Activated T-helper 2 cell treated with anti-CD3 and anti-CD28 coated beads, Interferon-gamma antibody, Interleukin-2, Interleukin-4, amounts not matched to agents 10 μg/mL and 5 μg/mL and 100 μg/mL, durations not matched to agents 14 hours and 24 hours and 36 hours (primary cell): ENCODE measurements at regions not wholly inside any gene's neighbourhood (a gene's known extent, or its start where the extent isn't known, plus 50 kb on each side); places are given as distances from the start of the nearest gene placed in this dataset.

ENCODE experiments used
- DNase-seq: peaks from one replicate; pipeline ENCODE4 v3.0.0; 2021; ENCODE audit warnings: low spot score
- H3K27ac Mint-ChIP-seq: one replicate; pipeline ENCODE4 v1.8.0; 2021; ENCODE audit warnings: mixed read lengths
- H3K27me3 Mint-ChIP-seq: one replicate; pipeline ENCODE4 v1.8.0; 2021; ENCODE audit warnings: low read depth, mixed read lengths
- H3K36me3 Mint-ChIP-seq: one replicate; pipeline ENCODE4 v1.8.0; 2021; ENCODE audit warnings: low read depth, mixed read lengths
- H3K4me1 Mint-ChIP-seq: one replicate; pipeline ENCODE4 v1.8.0; 2021; ENCODE audit warnings: low read depth, mixed read lengths
- H3K4me3 Mint-ChIP-seq: one replicate; pipeline ENCODE4 v1.8.0; 2021; ENCODE audit warnings: low read depth, mild to moderate bottlenecking, moderate library complexity, mixed read lengths
- H3K9me3 Mint-ChIP-seq: one replicate; pipeline ENCODE4 v1.8.0; 2021; ENCODE audit warnings: mixed read lengths
- intact Hi-C: fragments of 100-400 bp; cut with micrococcal nuclease; formaldehyde crosslinking; loops from one replicate; pipeline ENCODE4 v1.15.1; 2023

DNA sequence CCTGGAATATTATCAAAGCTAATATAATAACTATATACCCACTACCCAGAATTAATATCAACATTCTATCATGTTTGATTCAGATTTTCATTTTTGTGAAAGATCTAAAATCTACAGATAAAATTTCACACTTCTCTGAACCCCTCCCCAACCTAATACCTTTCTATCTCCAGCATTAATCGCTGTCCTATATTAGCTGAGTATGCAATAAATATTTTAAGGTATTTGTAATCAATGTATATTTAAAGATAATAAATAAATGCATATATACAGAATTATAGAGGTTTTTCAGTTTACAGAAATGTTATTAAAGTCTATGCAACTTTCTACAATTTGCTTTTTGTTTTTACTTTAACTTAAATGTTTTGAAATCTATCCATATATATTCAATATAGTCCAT lies 156.7 kb upstream of the NRSN1 start:
- Mint-ChIP-seq H3K4me3 (no peak overlapping the region), H3K36me3 (no peaks in the 10 kb centered on the region), H3K27ac (no peak overlapping the region), H3K4me1 (no peaks in the 10 kb centered on the region), H3K27me3 (no peaks in the 10 kb centered on the region), H3K9me3 (no peaks in the 10 kb centered on the region)
- DNase-seq: no peak
- intact Hi-C loops: no loop called here

DNA sequence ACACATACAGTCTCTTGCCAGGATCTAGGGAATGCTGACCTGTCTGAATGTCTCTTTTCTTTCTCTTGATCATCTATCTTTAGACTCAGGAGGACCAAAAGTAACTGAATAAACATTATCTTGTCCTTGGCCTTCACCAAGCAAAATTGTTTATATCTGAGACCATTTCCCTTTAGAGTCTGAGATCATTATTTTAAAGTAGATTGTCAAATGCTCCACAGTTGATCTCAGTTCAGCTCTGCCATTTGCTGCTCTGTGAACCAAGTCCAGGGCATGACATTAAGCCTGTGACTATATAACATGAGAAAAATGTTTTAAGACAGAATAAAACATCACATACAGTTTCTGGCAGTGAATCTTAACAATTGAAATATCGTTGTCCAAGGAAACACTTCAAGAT lies 148.3 kb upstream of the NRSN1 start:
- no peaks in the 10 kb centered on the region for H3K9me3 Mint-ChIP-seq
- H3K27ac Mint-ChIP-seq: no peak overlapping the region
- intact Hi-C loops: no loop called here
- H3K4me3 Mint-ChIP-seq: no peak overlapping the region
- H3K4me1 Mint-ChIP-seq: no peaks in the 10 kb centered on the region
- no peak for DNase-seq
- H3K27me3 Mint-ChIP-seq: no peaks in the 10 kb centered on the region
- H3K36me3 Mint-ChIP-seq: no peaks in the 10 kb centered on the region

DNA sequence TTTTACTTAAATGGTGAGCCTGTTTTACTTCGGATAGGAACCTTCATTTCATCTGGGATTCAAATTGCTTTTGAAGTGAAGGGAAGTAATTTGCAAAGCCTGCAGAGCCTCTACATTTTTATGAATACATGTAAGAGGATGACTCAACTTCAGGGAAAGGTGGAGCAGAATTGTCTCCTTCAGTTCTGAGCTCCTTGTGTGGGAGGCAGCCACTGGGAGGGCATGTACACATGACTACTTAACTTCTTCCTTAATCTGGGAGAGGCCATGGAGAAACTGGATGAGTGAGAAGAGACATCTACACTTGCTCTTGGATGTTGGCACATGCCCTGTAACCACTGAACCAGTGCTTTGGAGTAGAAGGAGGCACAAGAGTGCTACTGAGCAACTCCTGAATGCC lies 145.1 kb upstream of the NRSN1 start:
- Mint-ChIP-seq H3K4me1 (no peaks in the 10 kb centered on the region), H3K27me3 (no peaks in the 10 kb centered on the region), H3K36me3 (no peaks in the 10 kb centered on the region), H3K27ac (no peak overlapping the region), H3K9me3 (no peaks in the 10 kb centered on the region), H3K4me3 (no peak overlapping the region)
- intact Hi-C loops: no loop called here
- DNase-seq: no peak

DNA sequence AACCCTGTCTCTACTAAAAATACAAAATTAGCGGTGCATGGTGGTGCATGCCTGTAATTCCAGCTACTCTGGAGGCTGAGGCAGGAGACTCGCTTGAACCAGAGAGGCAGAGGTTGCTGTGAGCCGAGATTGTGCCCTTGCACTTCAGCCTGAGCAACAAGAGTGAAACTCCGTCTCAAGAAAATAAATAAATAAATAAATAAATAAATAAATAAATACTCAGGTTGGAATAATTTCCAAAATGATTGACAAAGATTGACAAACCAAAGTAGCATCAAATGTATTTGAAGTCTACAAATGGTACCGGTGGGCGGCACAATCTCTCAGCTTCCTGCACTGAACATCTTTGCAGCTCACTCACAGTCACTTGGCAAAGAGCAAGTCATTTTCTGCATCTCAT lies 144.1 kb upstream of the NRSN1 start:
- H3K4me3 Mint-ChIP-seq: no peak overlapping the region
- intact Hi-C loops: no loop called here
- DNase-seq: no peak
- H3K27me3 Mint-ChIP-seq: no peaks in the 10 kb centered on the region
- no peaks in the 10 kb centered on the region for H3K9me3 Mint-ChIP-seq
- no peaks in the 10 kb centered on the region for H3K4me1 Mint-ChIP-seq
- H3K27ac Mint-ChIP-seq: no peak overlapping the region
- no peaks in the 10 kb centered on the region for H3K36me3 Mint-ChIP-seq

DNA sequence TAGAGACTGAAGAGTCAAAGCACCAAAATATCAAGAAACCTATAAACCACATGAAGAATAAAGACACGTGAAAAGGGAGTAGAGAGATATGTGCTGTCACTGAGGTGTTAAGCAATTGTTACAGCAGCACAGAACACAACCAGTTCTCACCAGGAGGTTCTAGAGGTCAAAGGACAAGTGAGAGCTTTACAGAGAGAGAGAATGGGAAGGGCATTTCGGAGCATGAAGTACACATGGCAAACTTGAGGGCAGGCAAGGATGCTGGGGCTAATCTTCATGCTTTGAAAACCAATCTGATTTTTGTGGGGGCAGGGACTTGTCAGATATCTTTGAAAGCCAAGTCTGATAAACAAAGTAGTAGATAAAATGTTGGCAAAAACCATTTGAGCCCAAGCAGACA lies 142.3 kb upstream of the NRSN1 start:
- Mint-ChIP-seq H3K27me3 (no peaks in the 10 kb centered on the region), H3K9me3 (no peaks in the 10 kb centered on the region), H3K36me3 (no peaks in the 10 kb centered on the region), H3K4me3 (no peak overlapping the region), H3K4me1 (no peaks in the 10 kb centered on the region), H3K27ac (no peak overlapping the region)
- intact Hi-C loops: no loop called here
- no peak for DNase-seq

DNA sequence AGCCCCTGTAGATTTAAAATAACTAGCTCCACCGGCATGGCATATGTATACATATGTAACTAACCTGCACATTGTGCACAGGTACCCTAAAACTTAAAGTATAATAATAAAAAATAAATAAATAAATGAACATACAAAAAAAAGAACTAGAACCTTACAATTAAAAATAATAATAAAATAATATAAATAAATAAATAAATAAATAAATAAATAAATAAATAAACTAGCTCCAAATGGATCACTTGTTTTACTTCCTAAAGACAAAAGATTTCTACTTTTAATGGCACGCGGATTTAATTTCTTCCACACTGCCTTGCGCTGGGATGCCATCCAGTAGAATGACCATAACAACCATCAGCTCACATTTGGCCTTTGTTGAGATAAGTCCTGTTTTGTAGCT lies 141.0 kb upstream of the NRSN1 start:
- no peaks in the 10 kb centered on the region for H3K27me3 Mint-ChIP-seq

DNA sequence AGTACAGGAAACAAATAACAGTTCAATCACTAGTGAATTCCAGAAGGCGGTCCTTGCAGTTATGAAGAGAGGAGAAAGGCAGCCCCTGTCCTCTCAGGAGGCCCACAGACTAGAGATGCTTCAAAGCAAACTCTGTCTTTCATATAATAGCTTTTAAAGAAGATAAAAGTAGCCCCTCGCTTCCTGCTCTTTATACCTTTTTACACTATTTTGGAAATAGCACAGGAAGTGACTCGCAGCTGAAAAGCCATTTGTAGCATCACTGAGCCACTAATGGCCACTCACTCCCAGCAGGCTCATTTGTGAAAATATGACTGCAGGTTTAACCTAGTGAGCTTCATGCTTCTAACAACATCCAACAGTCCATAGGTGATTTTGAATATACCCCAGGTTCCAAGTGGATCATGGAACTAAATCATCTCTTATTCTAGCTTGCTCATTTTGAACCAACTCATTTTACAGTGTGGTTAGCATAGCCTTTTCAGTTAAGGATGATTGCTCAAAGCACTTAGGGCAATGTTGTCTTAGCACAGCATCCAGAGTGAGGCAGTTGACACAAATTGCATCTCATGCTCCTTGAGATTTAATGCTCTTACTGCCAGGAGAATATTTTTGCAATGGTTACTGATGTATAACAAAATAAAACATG lies 136.0 kb upstream of the NRSN1 start:
- H3K4me3 Mint-ChIP-seq: no peak overlapping the region
- H3K36me3 Mint-ChIP-seq: no peaks in the 10 kb centered on the region
- no peak overlapping the region for H3K27ac Mint-ChIP-seq
- no peaks in the 10 kb centered on the region for H3K9me3 Mint-ChIP-seq
- intact Hi-C loops: no loop called here
- no peak for DNase-seq
- H3K27me3 Mint-ChIP-seq: no peaks in the 10 kb centered on the region
- no peaks in the 10 kb centered on the region for H3K4me1 Mint-ChIP-seq

More for the DNA sequence above, 141.0 kb upstream of the NRSN1 start:
- intact Hi-C loops: no loop called here
- no peak overlapping the region for H3K4me3 Mint-ChIP-seq
- no peaks in the 10 kb centered on the region for H3K9me3 Mint-ChIP-seq
- no peaks in the 10 kb centered on the region for H3K36me3 Mint-ChIP-seq
- DNase-seq: no peak
- H3K4me1 Mint-ChIP-seq: no peaks in the 10 kb centered on the region
- H3K27ac Mint-ChIP-seq: no peak overlapping the region

DNA sequence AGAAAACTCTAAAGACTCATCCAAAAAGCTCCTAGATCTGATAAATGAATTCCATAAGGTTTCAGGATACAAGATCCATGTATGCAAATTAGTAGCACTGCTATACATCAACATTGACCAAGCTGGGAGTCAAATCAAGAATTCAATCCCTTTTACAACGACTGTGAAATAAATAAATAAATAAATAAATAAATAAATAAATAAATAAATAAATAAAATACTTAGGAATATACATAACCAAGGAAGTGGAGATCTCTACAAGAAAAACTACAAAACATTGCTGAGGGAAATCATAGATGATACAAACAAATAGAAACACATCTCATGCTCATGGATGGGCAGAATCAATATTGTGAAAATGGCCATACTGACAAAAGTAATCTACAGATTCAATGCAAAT lies 132.0 kb upstream of the NRSN1 start:
- Mint-ChIP-seq H3K9me3 (no peaks in the 10 kb centered on the region), H3K27me3 (no peaks in the 10 kb centered on the region)
- intact Hi-C loops: no loop called here

DNA sequence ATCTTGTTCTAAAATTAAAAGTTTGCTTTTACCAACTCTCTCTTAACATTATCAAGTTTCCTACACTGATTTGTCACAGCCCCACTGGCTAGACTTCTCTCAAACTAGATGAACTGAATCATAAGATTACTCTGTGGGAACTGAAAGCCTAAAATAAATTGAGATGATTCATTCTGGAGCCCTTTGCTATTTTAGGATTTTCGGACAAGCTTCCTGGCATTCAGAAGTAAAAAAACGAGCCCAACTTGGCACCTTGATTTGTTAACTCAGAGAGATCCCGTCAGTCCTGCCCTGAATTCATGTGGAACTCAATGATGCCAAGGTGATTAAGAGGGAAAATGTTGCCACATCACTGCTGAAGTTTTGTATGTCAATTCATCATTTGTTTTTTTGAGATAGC lies 122.0 kb upstream of the NRSN1 start:
- H3K4me3 Mint-ChIP-seq: no peak overlapping the region
- no peaks in the 10 kb centered on the region for H3K9me3 Mint-ChIP-seq
- intact Hi-C loops: no loop called here
- DNase-seq: no peak
- H3K27me3 Mint-ChIP-seq: no peaks in the 10 kb centered on the region
- H3K4me1 Mint-ChIP-seq: no peaks in the 10 kb centered on the region
- H3K36me3 Mint-ChIP-seq: no peaks in the 10 kb centered on the region
- H3K27ac Mint-ChIP-seq: no peak overlapping the region

More for the DNA sequence above, 132.0 kb upstream of the NRSN1 start:
- no peak overlapping the region for H3K4me3 Mint-ChIP-seq
- H3K27ac Mint-ChIP-seq: no peak overlapping the region
- no peak for DNase-seq
- no peaks in the 10 kb centered on the region for H3K4me1 Mint-ChIP-seq
- no peaks in the 10 kb centered on the region for H3K36me3 Mint-ChIP-seq

DNA sequence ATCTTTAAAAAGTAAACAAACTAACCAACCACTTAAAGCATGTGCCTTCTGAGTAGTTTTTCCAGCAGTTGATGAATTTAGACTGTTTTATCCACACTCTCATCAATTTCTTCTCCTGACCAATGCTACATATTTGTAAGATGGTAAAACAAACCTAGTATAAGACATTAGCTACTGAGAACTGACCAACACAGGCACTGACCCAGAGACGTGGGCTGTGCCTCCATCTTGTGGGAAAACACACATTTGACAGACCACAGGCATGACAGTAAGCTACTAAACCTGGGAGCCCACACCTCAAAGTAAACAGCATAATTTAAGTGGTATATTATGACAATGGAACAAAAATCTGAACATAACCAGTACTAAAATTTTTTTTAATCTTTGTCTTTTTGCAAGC lies 121.4 kb upstream of the NRSN1 start:
- Mint-ChIP-seq H3K27me3 (no peaks in the 10 kb centered on the region), H3K4me1 (no peaks in the 10 kb centered on the region), H3K36me3 (no peaks in the 10 kb centered on the region), H3K27ac (no peak overlapping the region), H3K9me3 (no peaks in the 10 kb centered on the region), H3K4me3 (no peak overlapping the region)
- intact Hi-C loops: no loop called here
- no peak for DNase-seq

DNA sequence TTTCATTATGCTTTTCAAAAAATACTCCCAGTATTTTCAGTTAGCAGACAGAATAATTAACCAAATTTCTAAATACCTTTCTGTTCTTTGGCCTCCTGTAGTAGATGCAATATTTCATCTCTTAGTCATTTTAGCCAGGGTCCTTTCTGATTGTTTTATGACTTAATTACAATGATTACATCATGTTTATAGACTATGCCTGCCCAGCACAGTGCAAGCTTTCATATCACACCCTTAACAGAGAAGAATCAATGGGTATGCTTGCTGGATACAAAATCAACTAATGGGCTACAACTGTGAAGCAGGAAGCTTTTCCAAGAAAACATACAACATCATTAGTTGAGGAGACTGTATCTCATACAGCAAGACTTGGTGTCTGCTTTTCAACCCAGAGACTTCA lies 119.8 kb upstream of the NRSN1 start:
- H3K27ac Mint-ChIP-seq: no peak overlapping the region
- H3K4me1 Mint-ChIP-seq: no peaks in the 10 kb centered on the region
- no peaks in the 10 kb centered on the region for H3K27me3 Mint-ChIP-seq
- H3K36me3 Mint-ChIP-seq: no peaks in the 10 kb centered on the region
- intact Hi-C loops: no loop called here
- no peak overlapping the region for H3K4me3 Mint-ChIP-seq
- DNase-seq: no peak
- no peaks in the 10 kb centered on the region for H3K9me3 Mint-ChIP-seq

DNA sequence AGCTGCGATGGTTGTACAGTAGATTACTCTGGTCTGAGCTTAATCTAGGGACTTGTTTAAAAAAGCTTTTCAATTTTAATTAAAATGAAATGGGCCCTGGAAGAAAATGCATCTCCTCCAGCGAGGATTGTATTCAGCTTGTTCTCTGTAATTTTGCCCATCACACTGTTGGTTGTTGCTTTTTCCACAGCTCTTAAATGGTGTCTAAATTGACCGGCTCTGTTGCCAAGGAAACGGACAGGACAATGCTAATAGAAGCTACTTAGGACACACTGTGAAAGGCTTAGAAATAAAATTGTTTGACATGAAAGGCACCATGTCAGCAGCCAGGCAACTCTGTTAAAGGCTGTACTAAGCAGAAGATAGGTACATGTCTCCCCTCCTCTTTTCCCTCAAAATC lies 116.7 kb upstream of the NRSN1 start:
- H3K36me3 Mint-ChIP-seq: no peaks in the 10 kb centered on the region
- no peak overlapping the region for H3K4me3 Mint-ChIP-seq
- no peak overlapping the region for H3K27ac Mint-ChIP-seq
- no peaks in the 10 kb centered on the region for H3K27me3 Mint-ChIP-seq
- DNase-seq: no peak
- intact Hi-C loops: no loop called here
- H3K4me1 Mint-ChIP-seq: no peaks in the 10 kb centered on the region
- peaks cover 9% of the 10 kb centered on the region for H3K9me3 Mint-ChIP-seq

DNA sequence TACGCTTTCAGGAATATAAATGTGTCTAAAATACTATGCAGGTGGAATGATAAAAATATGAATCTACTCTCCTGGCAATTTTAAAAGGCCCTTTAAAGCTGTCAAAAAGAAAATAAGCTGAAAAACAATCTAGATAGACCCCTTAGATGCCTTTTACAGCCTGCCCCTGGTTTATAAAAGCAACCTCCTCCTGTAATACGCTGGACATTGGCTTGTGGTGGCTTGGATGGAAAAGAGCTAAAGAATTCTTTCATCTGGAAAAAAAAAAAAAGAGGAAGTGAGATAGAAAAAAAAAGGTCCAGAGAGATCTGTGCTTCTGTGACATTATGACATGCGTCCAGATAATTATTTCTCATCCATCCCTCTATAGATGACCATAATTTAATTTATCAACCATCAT lies 115.9 kb upstream of the NRSN1 start:
- DNase-seq: no peak
- no peak overlapping the region for H3K4me3 Mint-ChIP-seq
- H3K9me3 Mint-ChIP-seq: peaks cover 9% of the 10 kb centered on the region
- intact Hi-C loops: no loop called here
- no peak overlapping the region for H3K27ac Mint-ChIP-seq
- no peaks in the 10 kb centered on the region for H3K27me3 Mint-ChIP-seq
- no peaks in the 10 kb centered on the region for H3K4me1 Mint-ChIP-seq
- H3K36me3 Mint-ChIP-seq: no peaks in the 10 kb centered on the region

DNA sequence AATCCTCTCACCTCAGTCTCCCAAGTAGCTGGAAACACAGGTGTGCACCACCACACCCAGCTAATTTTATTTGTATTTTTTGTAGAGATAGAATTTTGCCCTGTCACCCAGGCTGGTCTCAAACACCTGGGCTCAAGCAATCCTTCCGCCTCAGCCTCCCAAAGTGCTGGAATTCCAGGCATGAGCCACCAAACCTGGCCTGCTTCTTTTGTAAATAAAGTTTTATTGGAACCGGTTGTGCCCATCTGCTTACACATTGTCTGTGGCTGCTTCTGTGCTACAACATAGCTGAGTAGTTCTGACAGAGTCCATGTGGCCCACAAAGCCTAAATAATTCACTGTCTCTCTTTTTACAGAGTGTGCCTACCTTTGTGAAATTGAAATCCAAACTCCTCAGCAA lies 109.7 kb upstream of the NRSN1 start:
- H3K9me3 Mint-ChIP-seq: peaks cover 9% of the 10 kb centered on the region
- no peak overlapping the region for H3K4me3 Mint-ChIP-seq
- no peaks in the 10 kb centered on the region for H3K36me3 Mint-ChIP-seq
- DNase-seq: no peak
- H3K4me1 Mint-ChIP-seq: no peaks in the 10 kb centered on the region
- H3K27ac Mint-ChIP-seq: no peak overlapping the region
- no peaks in the 10 kb centered on the region for H3K27me3 Mint-ChIP-seq
- intact Hi-C loops: no loop called here
